ENCODE measurements at regions not wholly inside any gene's neighbourhood (a gene's known extent, or its start where the extent isn't known, plus 50 kb on each side); places are given as distances from the start of the nearest gene placed in this dataset.
"Not testable (repeated sequence)": the region's sequence is repeated elsewhere in the genome, so short reads cannot be mapped to it uniquely, and the experiment has no call there.

GRCh38 chr14:44756554-44756953 lies 205.2 kb downstream of the KLHL28 start:
- no peak for TF ChIP-seq CTCF (IDR thresholded peaks at IDR 0.05; ENCODE audit: borderline replicate concordance, insufficient read depth, low read depth, low read length)
- H3K4me3 ChIP-seq (ENCODE audit: low read depth, low read length): no peak overlapping the region

GRCh38 chr14:44745371-44745770 lies 216.4 kb downstream of the KLHL28 start:
- no peak overlapping the region for H3K4me3 ChIP-seq (ENCODE audit: low read depth, low read length)
- no peak for TF ChIP-seq CTCF (IDR thresholded peaks at IDR 0.05; ENCODE audit: borderline replicate concordance, insufficient read depth, low read depth, low read length)

- H3K4me3 ChIP-seq (ENCODE audit: low read depth, low read length): no peak overlapping the region
- no peak for TF ChIP-seq CTCF (IDR thresholded peaks at IDR 0.05; ENCODE audit: borderline replicate concordance, insufficient read depth, low read depth, low read length)
These were observed 219.5 kb downstream of the KLHL28 start for GRCh38 chr14:44742202-44742601.

GRCh38 chr14:44741431-44741830 lies 220.3 kb downstream of the KLHL28 start:
- no peak for TF ChIP-seq CTCF (IDR thresholded peaks at IDR 0.05; ENCODE audit: borderline replicate concordance, insufficient read depth, low read depth, low read length)

GRCh38 chr14:44736326-44736725 lies 225.4 kb downstream of the KLHL28 start:
- TF ChIP-seq CTCF (IDR thresholded peaks at IDR 0.05; ENCODE audit: borderline replicate concordance, insufficient read depth, low read depth, low read length): no peak
- no peak overlapping the region for H3K4me3 ChIP-seq (ENCODE audit: low read depth, low read length)

More at GRCh38 chr14:44741431-44741830, 220.3 kb downstream of the KLHL28 start:
- H3K4me3 ChIP-seq (ENCODE audit: low read depth, low read length): no peak overlapping the region

- no peak overlapping the region for H3K4me3 ChIP-seq (ENCODE audit: low read depth, low read length)
- no peak for TF ChIP-seq CTCF (IDR thresholded peaks at IDR 0.05; ENCODE audit: borderline replicate concordance, insufficient read depth, low read depth, low read length)
These were observed 225.1 kb upstream of the FSCB start for GRCh38 chr14:44732144-44732543.

- TF ChIP-seq CTCF (IDR thresholded peaks at IDR 0.05; ENCODE audit: borderline replicate concordance, insufficient read depth, low read depth, low read length): no peak
- H3K4me3 ChIP-seq (ENCODE audit: low read depth, low read length): no peak overlapping the region
These were observed 223.8 kb upstream of the FSCB start for GRCh38 chr14:44730860-44731259.

GRCh38 chr14:44721395-44721794 lies 214.3 kb upstream of the FSCB start:
- H3K4me3 ChIP-seq (ENCODE audit: low read depth, low read length): not testable (repeated sequence)
